Adrenal gland (tissue), 9 donors: ENCODE measurements at regions not wholly inside any gene's neighbourhood (a gene's known extent, or its start where the extent isn't known, plus 50 kb on each side); places are given as distances from the start of the nearest gene placed in this dataset.
A peak's percentile ranks its signal among the peaks of the same experiment; 100 is the strongest.

Source experiments
- DNase-seq, 7 donors: peaks; one replicate each; pipeline ENCODE4 v3.0.0-alpha.2; 2019 to 2020
- H3K27ac ChIP-seq, 5 donors: fragments of 200-600 bp; sonication (generic) in 4 of 5; 1 replicate in 3 of 5; 2 replicates in 2 of 5; pipeline versions ENCODE4 v1.5.1 to v1.8.0; 2016 to 2020; ENCODE audit warnings: mild to moderate bottlenecking in 1 of 5
- H3K27me3 ChIP-seq: fragments of 200-600 bp; 2 replicates; pipeline ENCODE4 v1.8.0; 2021
- H3K36me3 ChIP-seq, 2 donors: fragments of 200-600 bp; replicated peaks in 1 of 2; 1 replicate in 1 of 2; 2 replicates in 1 of 2; pipeline versions ENCODE4 v1.5.1 to v1.8.0; 2018 to 2022
- H3K4me1 ChIP-seq, 2 donors: fragments of 200-600 bp; replicated peaks in 1 of 2; 1 replicate in 1 of 2; 2 replicates in 1 of 2; pipeline versions ENCODE4 v1.5.1 to v1.8.0; 2018 to 2021
- H3K4me3 ChIP-seq, 4 donors: fragments of 200-600 bp; sonication (generic) in 3 of 4; one replicate each; pipeline ENCODE4 v1.5.1; 2016 to 2018
- H3K9me3 ChIP-seq, 3 donors: fragments of 200-600 bp; sonication (generic) in 1 of 3; replicated peaks in 1 of 3; 1 replicate in 2 of 3; 2 replicates in 1 of 3; pipeline versions ENCODE4 v1.5.1 to v1.8.0; 2016 to 2021
- CTCF ChIP-seq, 6 experiments: fragments of 450-650 bp in 4 of 6; fragments of 200-600 bp in 2 of 6; sonication (generic) in 1 of 6; IDR thresholded peaks; 1 replicate in 5 of 6; 2 replicates in 1 of 6; pipeline versions ENCODE4 v1.5.1 to v1.8.0; 2016 to 2021; ENCODE audit warnings: antibody characterized with exemption in 6 of 6, mild to moderate bottlenecking in 2 of 6, moderate library complexity in 1 of 6
- POLR2A ChIP-seq, 2 donors: fragments of 450-650 bp; IDR thresholded peaks; one replicate each; pipeline ENCODE4 v1.6.1; 2017; ENCODE audit warnings: antibody characterized with exemption in 2 of 2, mild to moderate bottlenecking in 2 of 2, moderate library complexity in 1 of 2
- WGBS, 4 donors: extraction: QIAGEN DNeasy Blood & Tissue Kit in 2 of 4; methylation state at CpG; one replicate each; pipeline versions ENCODE4 v1.1.5 to v1.1.7; 2013 to 2017; 5-methylcytosine and 5-hydroxymethylcytosine counted together
- intact Hi-C, 2 donors: fragments of 100-400 bp; cut with DNase I; formaldehyde crosslinking; loops; one replicate each; pipeline versions ENCODE4 v1.14.1 to v1.15.0; 2022 to 2023
- donor health status: healthy with polysubstance abuse.
- donor health status: Bipolar disorder and iron deficiency.
- donor health status: DM: yes; HTN: yes; CAD: no.
- donor health status: DM: no; HTN: no; CAD: no.
- donor health status: DM: no; HTN: no; CAD: no.

DNA sequence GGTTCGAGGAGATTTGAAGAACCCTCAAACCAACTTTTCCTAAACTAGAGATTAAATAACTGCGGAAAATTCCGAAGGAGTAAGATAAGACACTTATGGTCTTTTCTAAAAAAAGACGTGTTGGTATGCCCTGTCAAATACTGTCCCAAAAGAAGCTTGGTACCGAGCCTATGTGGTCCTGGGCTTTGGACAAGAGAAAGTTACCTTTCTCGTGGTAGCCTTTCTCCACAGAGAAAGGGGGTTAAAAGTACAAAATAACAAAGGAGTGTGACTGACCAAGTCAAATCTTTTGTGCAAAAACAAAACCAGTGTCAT lies 56.2 kb upstream of the JCAD start:
- Histone ChIP-seq H3K4me1 (no peaks in the 10 kb centered on the region), H3K9me3 (no peaks in the 10 kb centered on the region), H3K36me3 (no peaks in the 10 kb centered on the region), H3K4me3 (no peak overlapping the region), H3K27ac (no peak overlapping the region), H3K27me3 (no peaks in the 10 kb centered on the region)
- intact Hi-C loops, result no loop called here
- no peak for DNase-seq
- no peak for TF ChIP-seq CTCF (IDR thresholded peaks at IDR 0.05)
- TF ChIP-seq POLR2A (IDR thresholded peaks at IDR 0.05), result no peak
- WGBS, 4 donors, result 63 to 79% (median 70%) methylated on average over 6 of the region's 6 CpGs

DNA sequence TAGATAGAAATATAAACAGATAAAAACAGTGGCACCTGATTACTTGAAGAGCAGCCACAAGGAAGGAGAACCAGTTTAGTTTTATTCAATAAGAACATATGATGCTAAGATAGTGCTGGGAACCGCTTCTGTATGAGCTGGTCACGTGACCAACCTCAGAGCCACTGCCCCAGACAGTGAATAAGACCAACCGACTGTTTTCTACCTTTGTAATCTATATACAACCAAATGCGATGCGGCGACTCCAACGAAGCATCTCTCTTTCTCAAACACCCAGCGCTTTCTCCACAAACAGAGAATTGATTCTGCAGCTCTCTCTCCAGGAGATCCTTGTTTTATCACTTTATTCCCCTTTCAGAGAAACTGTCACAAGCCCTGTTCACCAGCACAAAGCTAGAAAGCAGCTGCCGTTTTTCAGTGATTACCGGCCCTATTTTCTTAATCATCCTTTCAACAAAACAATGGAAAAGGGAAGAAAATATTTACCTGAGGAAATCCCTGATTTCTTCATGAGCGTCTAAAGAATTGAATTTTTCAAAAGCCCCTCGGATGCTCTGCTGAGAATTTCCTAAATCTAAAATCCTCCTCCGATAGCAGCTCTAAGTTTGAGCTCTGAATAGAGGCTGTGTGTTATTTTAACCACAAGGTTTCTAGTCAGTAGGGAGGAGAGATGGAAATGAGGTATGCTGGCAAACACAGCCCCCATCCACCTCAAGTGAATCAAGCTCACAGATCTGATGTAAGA lies 55.7 kb upstream of the JCAD start:
- intact Hi-C loops, result no loop called here
- Histone ChIP-seq H3K4me1 (no peaks in the 10 kb centered on the region), H3K27ac (no peak overlapping the region), H3K9me3 (no peaks in the 10 kb centered on the region), H3K27me3 (no peaks in the 10 kb centered on the region), H3K4me3 (no peak overlapping the region), H3K36me3 (no peaks in the 10 kb centered on the region)
- peak in 1 of 7 donors; percentile 21 for DNase-seq
- 36 to 53% (median 46%) methylated on average over 13 of the region's 13 CpGs for WGBS, 4 donors
- TF ChIP-seq CTCF (IDR thresholded peaks at IDR 0.05) (no peak), POLR2A (IDR thresholded peaks at IDR 0.05) (no peak)

DNA sequence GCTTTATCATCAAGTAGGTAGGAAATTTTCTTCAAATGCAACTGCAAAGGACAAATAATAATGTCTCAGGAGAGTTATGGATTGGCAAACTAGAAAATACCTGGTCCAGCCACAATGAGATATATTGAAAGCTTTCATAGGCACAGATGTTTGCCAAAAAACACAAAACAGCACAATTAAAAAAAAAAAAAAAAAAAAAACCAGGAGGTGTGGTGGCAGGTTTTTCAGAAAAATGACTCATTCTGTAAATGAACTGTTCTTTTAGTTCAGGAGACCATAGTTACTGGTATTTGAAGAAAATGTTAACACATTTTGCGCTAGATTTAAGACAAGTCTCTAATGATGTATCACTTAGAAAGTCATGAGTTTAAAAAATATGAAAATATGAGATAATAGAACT lies 55.0 kb upstream of the JCAD start:
- no peaks in the 10 kb centered on the region for H3K27me3 ChIP-seq
- TF ChIP-seq CTCF (IDR thresholded peaks at IDR 0.05) (no peak), POLR2A (IDR thresholded peaks at IDR 0.05) (no peak)
- no peak overlapping the region for H3K4me3 ChIP-seq
- H3K27ac ChIP-seq, result no peak overlapping the region
- H3K4me1 ChIP-seq, result no peaks in the 10 kb centered on the region
- H3K9me3 ChIP-seq, result no peaks in the 10 kb centered on the region
- no peaks in the 10 kb centered on the region for H3K36me3 ChIP-seq
- DNase-seq, result no peak
- intact Hi-C loops, result no loop called here
- 92 to 93% (median 92%) methylated on average over 1 of the region's 1 CpG for WGBS, 4 donors

- Histone ChIP-seq H3K4me3 (no peak overlapping the region), H3K36me3 (no peaks in the 10 kb centered on the region), H3K4me1 (no peaks in the 10 kb centered on the region), H3K27ac (no peak overlapping the region), H3K27me3 (no peaks in the 10 kb centered on the region), H3K9me3 (no peaks in the 10 kb centered on the region)
- no peak for DNase-seq
- intact Hi-C loops, result no loop called here
- TF ChIP-seq CTCF (IDR thresholded peaks at IDR 0.05) (no peak), POLR2A (IDR thresholded peaks at IDR 0.05) (no peak)
- WGBS, 4 donors, result 61 to 72% (median 65%) methylated on average over 4 of the region's 4 CpGs
These were observed 52.1 kb upstream of the JCAD start for GRCh38 chr10:30111340-30112022.
